Fibroblast of skin of left biceps (primary cell): ENCODE measurements at regions not wholly inside any gene's neighbourhood (a gene's known extent, or its start where the extent isn't known, plus 50 kb on each side); places are given as distances from the start of the nearest gene placed in this dataset.
A peak's percentile ranks its signal among the peaks of the same experiment; 100 is the strongest.

ENCODE experiments used
- DNase-seq, 2 experiments: peaks; one replicate each; pipeline ENCODE4 v3.0.0-alpha.2; 2013; ENCODE audit warnings: low read depth in 2 of 2

DNA sequence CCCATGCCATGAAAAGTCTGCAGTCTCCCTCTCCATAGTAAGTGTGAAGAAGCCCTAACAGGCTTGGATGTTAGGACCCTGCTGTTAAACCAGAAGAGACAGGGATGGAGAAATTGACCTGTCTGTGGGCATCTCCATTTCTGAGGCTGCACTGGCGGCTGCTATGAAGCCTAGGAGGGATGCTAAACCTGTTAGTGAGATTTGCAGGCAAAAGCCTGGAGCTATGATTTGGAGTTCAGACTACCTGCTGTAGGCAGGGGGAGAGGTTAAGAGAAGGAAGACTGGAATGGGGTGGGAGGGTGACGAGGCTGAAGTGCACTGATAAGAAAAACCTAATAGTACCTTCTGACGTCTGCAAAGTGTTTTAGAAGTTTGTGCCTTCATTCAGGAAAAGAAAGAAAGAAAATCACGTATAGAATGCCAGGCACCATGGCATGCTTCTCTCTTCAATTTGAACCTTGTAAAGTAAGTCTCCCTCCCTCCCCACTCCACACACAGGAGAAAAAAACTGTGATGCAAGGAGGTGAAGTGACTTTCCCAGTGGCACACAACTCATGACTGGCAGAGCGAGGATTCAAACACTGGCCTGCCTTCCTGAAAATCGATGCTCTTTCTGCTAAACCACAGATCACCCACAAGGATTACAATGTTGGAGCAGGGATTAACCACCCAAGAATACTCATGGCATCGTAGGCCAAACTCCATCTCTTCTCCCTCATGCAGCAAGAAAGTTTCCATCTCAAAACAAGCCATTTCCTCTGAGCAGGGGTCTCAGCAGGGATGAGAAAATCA, 98.5 kb upstream of the PKDCC start:
- DNase-seq = no peak

DNA sequence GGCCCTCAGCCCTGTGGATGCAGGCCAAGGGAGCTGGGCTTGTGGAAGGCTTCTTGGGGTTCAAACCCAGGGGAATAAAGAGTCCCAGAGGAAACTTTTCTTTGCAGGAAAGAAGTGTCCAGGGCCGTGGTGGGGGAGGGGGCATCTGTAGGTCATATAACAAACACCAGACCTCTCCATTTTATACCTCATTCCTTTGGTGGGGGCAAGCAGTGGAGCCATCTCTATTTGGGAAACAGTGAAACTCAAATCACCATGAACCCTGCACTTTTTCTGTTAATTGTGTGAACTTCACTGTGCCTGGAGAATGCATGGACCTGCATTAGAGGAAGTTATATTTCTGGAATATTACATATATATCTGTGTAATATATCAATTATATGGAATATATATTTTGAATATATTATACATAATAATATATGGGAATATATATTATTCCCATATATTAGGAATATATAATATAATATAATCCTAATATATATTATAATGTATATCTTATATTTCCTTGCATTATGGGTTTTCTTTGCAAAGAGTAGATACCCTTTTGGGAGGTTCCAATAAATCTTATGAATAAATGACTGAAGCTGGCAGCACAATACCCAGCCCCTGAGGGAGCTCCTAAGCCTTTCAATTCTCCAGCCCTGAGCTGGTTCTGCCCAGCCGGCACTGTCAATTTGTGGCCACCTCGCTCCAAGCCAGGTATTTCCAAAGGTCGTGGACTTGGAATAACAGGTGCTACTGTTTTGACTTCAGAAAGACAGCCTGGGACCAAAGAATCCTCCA, 97.7 kb upstream of the PKDCC start:
- no peak for DNase-seq

DNA sequence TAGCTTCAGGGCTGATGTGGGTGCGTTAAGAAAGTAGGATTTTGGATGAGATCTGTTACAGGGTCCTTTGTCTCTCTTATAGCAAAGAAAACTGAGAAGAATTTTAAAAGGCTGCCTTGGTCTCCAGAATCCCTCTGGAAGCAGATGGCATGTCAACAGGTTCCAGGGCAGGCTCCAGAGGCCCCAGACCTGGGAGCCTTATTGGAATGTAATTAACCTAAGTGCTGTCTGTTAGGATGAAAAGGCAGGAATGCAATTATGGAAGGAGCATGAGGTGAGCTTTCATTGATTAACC, 97.2 kb upstream of the PKDCC start:
- DNase-seq = no peak

DNA sequence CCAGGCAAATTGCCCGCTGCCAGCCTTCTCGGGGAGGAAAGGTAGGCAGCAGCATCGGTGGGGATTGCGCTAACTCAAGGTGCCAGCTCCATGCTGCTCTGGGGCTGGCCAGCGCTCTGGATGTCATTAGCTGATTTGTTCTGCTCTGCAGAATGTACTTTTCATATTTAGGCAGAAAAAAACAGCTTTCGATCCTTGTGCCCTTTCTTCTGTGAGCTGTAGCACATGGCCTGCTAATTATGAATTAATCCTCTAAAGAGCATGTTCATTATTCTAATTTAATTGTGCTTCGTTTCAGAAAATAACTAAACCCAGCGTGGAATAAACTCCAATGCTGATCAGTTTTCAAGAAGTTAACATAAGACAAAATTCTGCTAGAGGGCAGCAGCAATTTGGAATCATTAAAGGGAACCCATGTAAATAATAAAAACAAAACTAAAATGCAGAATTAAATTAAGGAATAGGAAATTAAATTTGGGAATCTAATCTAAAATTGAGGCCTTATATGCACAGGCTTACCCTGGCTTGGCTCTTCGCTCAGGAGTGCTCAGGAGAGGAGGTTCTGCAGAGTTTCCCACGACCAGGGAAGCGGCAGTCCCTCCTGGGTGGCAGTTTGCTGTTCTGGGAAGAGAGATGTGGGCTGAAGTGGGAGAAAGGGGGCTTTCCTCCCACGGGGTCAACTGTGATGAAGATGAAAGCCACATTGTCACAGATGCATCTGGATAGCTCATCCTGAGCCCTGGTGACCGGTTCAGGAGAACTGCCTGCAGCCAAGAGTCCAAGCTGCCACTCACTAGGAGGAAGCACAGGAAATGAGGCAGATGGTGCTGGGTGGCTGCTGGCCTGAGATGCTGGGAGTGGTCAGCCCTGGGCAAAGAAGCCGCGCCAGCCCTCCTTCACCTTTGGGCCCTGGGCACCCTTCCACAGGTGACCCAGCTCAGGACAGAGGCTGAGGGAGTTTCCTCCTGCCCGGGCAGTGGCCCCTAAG, 93.2 kb upstream of the PKDCC start:
- no peak for DNase-seq

DNA sequence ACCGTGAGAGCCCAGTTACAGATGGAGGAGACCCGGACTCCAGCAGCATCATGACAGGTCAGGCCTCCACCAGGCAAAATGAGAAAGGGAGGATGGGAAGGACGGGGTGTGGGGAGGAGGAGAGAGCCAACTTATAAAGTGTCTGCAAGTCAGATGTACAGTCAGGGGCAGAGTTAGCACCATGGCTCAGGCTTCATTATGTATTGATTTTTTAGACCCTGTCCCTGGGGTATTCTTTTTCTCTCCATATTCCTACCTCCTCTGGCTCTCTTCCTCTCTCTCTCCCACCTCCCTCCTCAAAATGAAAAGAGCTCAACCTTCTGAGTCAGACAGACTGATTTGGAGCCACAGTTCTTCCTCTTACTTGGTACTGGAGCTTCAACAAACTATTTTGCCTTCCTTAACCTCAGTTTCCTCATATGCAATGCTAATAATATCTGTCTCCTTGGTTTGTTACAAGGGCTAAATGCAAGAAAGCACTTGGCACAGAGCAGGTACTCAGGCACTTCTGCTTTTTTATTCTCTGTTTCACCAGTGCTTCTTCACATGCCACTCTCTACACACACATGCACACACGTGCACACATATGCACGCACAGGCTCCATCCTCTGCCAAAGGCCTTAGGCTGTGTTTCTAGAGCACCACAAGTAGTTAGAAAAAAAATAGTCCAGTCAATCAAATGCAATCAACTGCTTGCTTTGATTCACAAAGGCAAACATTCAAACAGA, 92.3 kb upstream of the PKDCC start:
- no peak for DNase-seq

DNA sequence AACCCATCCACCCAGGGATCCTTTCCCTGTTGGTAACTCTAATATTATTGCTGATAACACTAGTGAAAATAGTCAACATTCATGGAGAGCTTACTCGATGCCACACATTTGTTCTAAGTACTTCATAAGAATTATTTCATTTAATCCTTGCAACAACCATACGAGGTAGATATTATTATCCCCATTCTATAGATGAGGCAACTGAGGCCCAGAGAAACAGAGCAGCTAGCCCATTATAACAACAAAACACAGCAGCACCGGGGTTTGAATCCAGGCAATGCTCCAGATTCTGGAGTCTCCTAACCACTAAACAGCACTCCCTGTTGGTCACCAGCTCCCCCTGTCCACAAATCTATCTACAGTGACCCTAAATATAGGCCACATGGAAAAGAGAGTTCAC, 90.4 kb upstream of the PKDCC start:
- no peak for DNase-seq

DNA sequence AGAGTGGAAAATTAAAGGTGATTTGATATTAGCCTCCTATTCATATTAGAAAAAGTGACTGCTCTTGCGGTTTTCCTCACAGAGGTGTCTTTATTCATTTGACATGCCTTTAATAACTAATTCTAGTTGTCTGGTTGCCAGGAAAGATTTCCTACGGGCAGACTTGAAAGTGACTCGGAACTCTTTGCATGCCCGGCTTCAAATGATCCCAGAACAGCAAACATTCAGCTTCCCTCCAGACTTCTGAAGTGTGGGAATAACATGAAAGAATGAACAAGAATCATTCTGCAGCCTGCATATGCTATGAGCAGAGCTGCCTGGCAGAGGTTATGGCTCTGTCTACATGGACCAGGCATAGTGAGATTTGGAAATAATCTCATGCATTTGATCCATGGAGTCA, 89.6 kb upstream of the PKDCC start:
- no peak for DNase-seq

DNA sequence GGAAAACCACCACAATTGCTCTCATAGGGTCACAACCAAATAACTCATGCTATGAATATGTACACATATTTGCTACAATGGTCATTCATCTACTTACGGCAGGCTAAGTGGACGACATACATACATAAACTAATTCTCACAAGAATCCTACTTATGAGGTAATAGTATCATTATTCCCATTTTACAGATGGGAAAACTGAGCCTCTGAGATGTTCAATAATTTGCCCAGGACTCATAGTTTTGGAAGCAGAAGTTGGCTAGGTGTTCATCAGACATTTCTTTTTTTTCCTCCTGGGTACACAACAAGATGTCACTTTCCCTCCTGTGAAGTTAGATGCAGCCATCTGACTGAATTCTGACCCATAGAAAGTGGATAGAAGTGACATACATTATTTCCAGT, 89.0 kb upstream of the PKDCC start:
- no peak for DNase-seq

DNA sequence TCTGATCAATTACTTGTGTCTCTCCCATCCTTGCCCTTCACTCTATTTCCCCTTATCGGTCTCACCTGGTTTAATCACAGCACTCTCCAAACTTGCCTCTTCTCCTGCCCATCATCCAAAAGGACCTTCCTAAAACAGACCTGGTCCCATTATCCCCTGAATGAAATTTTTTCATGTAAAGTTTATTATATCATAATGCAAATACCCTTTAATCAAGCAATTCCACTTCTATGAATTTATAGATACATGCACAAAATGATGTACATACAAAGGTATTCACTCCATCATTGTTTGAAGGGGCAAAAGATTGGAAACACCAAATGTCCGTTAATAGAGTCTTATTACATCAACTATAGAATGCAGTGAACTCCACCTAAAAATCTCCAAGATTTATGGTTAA, 88.1 kb upstream of the PKDCC start:
- no peak for DNase-seq

DNA sequence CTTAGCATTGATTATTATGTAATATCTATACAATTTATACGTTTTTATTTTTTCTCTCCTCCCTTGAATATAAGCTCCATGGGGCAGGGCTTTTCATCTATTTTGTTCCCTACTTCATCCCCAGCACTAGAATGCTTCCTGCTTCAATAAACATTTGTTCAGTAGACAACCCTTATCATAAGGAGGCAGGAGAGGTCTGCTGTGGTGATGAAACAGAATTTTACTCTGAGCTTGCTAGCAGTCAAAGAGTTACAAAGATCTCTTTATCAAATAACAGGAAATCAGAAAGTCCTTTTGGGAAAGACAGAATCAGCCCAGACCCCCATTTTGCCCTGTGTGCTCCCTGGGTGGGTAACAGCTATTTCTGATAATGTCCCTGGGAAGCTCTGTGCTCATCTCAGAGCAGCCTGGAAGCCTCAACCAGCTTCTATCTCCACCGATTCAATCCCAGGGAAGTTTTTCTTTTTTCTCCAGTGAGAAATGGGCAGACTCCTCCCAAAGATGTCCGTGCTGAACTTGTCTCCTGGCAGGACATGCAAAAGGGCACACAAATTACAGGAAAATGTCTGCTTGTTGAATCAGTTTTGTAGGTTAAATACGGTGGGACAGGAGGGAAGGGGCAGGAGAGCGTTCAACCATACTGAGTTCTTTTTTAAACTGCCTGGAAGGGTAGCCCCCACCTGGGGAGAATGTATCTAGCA, 84.7 kb upstream of the PKDCC start:
- no peak for DNase-seq

DNA sequence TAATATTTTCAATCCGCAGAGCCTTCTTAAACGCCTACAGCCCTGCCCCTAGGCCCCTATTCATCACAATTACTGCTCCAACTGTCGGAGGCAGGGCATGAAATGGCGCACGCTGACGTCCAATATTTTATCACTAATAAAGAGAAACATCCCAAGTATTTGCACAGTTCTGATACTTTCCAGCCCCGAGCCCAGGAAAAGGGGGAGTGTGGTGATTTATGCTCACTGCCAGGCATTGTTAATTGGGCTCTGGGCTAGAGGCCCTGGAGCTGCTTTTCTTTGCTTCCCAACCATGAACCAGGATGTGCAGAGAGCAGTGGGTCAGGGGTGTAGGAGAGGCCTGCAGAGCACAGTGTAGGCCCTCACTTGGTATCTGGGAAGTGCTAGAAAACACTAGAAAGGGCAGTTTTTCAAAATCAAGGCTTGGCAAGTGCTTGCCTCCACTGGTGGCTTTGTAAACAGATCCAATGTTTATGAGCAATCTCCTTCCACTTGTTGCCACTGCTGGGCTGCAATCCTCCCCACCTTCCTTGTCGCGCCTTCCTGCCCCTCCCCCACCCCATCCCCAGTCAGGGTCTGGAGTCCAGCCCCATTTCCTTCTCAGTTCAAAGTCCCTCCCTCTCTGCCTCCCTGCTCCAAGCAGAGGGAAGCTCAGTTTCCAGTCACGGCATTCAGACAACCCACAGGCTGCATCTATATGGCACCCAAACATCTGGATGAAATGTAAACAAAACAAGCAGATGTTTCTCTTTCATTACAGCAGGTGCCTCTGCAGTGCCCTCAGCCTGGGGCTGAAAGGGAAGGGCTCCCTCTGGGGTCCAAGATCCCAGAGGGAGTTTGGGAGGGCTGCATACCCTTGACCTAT, 83.9 kb upstream of the PKDCC start:
- peak; percentile 87 to 88 for DNase-seq

DNA sequence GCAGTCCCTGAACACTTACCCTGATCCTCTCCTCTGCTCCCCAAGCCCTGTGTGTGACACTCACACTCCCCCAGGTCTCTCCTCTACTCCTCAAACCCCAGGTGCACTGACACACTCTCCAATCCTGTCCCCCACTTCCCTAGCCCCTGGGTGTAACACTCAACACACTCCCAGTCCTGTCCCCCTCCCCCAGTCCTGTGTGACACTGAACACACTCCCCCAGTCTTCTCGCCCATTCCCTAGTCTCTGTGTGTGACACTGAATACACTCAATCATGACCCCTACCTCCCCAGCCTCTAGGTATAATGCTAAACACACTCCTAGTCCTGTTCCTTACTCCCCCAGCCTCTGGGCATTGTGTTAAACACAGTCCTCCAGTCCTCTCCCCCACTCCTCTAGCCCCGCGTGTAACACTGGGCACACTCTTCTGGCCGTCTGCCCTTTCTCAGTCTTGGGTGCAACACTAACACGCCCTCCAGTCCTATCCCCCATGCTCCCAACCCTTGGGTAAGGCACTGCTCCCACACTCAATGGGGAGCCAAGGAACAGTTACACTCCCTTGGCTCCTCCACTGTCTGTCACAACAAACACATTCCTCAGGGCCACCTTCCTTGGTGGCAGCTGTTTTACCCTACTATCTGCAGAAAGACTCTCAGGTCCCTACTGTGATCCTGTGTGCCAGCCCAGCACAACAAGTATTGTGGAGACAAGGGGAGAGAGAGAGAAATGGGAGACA, 82.5 kb upstream of the PKDCC start:
- no peak for DNase-seq

DNA sequence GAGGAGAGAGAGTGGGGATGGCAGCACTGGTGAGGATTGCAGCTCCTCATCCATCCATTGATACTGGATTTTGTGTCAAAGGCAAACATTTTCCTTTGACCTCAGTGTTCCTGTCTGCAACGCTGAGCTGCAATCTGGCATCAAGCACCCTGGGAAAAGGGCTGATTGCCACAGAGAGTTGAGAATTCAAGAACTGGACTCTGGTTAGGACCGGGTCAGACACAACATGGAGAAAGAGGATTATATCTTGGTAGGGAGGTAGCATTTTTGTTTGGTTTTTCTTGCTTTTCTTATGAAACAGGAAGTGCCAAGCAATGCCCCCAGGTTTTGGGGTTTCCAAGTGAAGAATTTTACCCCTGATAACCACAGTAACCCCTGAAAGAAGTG, 81.9 kb upstream of the PKDCC start:
- DNase-seq = no peak

DNA sequence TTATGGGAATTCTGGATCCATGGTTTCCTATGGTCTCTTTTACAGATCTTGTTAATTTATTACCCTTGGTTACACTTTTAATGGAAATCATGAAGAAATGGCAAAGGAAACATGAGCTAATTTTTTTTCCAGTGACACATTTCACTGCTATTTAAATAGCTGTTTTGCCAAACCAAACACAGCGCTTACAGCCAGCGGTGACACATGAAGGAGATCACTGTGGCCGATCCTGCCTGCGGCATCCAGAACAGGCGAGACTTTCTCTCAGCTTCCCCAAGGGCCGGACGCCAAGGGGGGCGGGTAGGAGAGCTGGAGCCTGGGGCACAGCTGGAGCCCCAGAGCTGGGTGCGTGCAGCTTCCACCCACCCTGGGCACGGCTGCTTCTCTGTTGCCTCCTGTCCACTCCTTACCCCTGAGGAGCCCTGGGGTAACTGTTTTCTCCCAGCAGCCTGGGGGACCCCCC, 81.4 kb upstream of the PKDCC start:
- DNase-seq = peak; percentile 95 to 97

DNA sequence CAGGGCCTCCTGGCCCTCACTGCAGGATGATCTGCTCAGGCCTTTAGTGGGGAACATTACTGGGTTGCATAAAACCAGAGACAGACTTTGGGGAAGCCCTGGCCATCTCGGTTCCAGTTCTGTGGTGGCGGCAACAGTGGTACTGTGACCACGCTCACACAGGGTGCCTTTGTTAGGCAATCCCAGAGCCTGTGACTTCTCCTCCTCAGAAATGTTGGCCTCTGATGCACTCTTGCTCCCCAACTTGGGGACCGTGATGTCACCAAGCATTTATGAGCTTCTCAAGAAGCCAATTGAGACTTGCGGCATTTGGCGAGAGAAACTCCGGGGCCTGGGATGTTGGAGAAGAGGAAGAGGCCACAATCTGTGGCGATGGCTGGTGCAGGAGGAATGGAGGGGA, 80.9 kb upstream of the PKDCC start:
- no peak for DNase-seq

DNA sequence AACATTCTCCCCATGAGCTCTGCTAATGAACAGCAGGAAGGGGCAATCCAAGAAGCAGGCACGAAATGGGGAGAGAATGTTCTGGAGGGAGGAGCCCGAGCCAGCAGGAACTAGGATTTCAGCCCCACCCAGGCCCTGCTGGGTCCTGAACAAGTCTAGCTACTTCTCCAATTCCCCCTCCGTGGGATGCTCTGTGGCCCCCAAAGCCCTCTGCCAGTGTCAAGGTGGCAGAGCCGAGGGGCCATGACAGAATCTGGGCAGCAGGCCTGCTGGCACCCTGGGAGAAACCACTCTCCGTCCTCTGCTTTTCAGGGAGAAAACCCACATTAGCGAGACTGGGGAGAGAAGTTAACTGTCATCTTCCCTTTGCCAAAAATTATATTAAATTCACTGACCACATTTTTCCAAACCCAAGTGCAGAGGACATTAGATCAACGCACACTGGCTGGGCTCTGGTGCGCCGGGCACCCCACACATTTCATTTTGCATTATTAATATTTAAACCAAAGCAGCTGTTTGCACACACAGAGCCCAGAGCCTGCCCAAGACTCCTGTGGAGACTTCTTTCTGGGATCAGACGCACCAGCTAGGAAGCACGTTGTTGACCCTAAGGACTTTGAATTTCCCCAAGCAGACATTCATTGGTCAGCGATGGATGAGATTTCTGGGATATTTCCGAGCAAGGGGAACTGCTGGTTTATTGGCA, 80.2 kb upstream of the PKDCC start:
- DNase-seq = no peak

DNA sequence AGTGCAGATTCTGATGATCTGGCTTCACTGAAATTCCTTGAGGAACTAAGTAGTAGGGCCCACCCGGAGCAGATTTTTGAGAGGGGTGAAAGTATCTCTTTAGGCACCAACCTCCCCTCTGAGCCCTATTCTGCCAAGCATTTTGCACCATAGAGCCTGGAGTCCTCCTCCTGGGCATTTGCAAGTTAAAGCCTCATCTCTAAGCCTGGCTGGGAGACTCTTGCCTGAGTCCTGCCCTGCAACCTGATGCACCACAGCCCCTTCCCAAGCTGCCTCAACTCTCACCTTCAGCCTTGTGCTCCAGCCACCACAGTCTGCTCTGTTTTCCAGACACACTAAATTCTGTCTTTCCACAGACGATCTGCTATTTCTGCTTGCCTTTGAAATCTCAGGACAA, 79.6 kb upstream of the PKDCC start:
- DNase-seq = no peak

DNA sequence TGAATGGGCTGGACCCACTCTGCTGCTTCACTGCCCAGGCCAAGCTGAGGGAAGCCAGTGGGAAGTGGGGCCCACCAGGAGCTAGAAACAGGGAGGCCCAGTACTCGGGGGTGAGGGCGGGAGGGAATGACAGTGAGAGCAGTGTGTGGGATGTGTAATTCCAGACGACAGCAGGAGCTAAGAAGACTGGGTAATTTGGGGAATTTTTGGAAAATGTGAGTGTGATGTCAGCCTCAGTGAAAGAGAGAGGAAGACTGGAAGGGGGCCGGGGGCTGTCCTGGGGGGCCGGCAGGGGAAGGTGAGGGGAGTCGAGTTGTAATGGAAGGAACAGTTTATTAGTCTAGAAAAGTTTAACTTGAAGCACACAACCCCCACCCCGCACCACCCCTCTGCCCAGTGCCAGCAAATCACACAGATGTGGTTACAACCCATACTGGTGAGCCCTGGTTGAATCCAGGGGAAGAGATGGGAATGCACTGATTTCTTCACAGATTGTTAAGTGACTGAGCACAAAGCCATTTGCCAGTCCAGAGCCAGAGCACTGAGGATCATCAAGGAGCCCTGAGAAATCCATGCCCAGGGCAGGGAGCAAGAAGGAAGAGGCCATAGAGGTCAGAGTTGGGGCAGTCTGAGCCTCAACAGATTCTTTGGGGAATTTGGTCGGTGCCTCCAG, 76.7 kb upstream of the PKDCC start:
- no peak for DNase-seq
